Hematopoietic multipotent progenitor cell treated with erythropoietin and hydrocortisone succinate and interleukin-3 and kit ligand, for 4 days (in vitro differentiated cells): ENCODE measurements at regions not wholly inside any gene's neighbourhood (a gene's known extent, or its start where the extent isn't known, plus 50 kb on each side); places are given as distances from the start of the nearest gene placed in this dataset.

Source experiments
- DNase-seq: peaks from one replicate; pipeline ENCODE4 v3.0.0-alpha.2; 2015

- no peak for DNase-seq
Observed at GRCh38 chr21:22046576-22046975, 1048.4 kb downstream of the NCAM2 start.

- no peak for DNase-seq
Observed at GRCh38 chr21:22056904-22057303, 1058.7 kb downstream of the NCAM2 start.

- no peak for DNase-seq
Observed at GRCh38 chr21:22062472-22063139, 1064.4 kb downstream of the NCAM2 start.

- no peak for DNase-seq
Observed at GRCh38 chr21:22063140-22063539, 1064.9 kb downstream of the NCAM2 start.

GRCh38 chr21:22076471-22076870 is 1078.3 kb downstream of the NCAM2 start:
- no peak for DNase-seq

GRCh38 chr21:22083899-22084298 is 1085.7 kb downstream of the NCAM2 start:
- no peak for DNase-seq

GRCh38 chr21:22096314-22096713 is 1098.1 kb downstream of the NCAM2 start:
- DNase-seq, result no peak

- no peak for DNase-seq
Observed at GRCh38 chr21:22106720-22107410, 1108.7 kb downstream of the NCAM2 start.

- DNase-seq, result no peak
Observed at GRCh38 chr21:22115746-22116145, 1117.5 kb downstream of the NCAM2 start.

- peak; percentile 14 for DNase-seq
Observed at GRCh38 chr21:22120616-22121266, 1122.5 kb downstream of the NCAM2 start.

- no peak for DNase-seq
Observed at GRCh38 chr21:22125581-22125980, 1127.4 kb downstream of the NCAM2 start.

- no peak for DNase-seq
Observed at GRCh38 chr21:22128671-22129070, 1130.5 kb downstream of the NCAM2 start.

GRCh38 chr21:22132358-22133071 is 1134.3 kb downstream of the NCAM2 start:
- DNase-seq, result no peak

- DNase-seq, result no peak
Observed at GRCh38 chr21:22136740-22137139, 1138.5 kb downstream of the NCAM2 start.

- no peak for DNase-seq
Observed at GRCh38 chr21:22138297-22139016, 1140.2 kb downstream of the NCAM2 start.

GRCh38 chr21:22145545-22145944 is 1147.3 kb downstream of the NCAM2 start:
- DNase-seq, result no peak

- DNase-seq, result no peak
Observed at GRCh38 chr21:22154579-22155274, 1156.5 kb downstream of the NCAM2 start.

GRCh38 chr21:22164912-22165311 is 1166.7 kb downstream of the NCAM2 start:
- DNase-seq, result peak; percentile 1

GRCh38 chr21:22174746-22175145 is 1176.5 kb downstream of the NCAM2 start:
- DNase-seq, result no peak

- DNase-seq, result no peak
Observed at GRCh38 chr21:22189278-22189677, 1191.1 kb downstream of the NCAM2 start.

- DNase-seq, result no peak
Observed at GRCh38 chr21:22191581-22191980, 1193.4 kb downstream of the NCAM2 start.

- no peak for DNase-seq
Observed at GRCh38 chr21:22192766-22193165, 1194.6 kb downstream of the NCAM2 start.
